CD14-positive monocyte (primary cell): ENCODE measurements at regions not wholly inside any gene's neighbourhood (a gene's known extent, or its start where the extent isn't known, plus 50 kb on each side); places are given as distances from the start of the nearest gene placed in this dataset.

Source experiments
- DNase-seq, 3 donors: peaks; one replicate each; pipeline ENCODE4 v3.0.0-alpha.2; 2011 to 2022
- H2AFZ ChIP-seq: 2 replicates; pipeline ENCODE4 v1.6.0; 2012; ENCODE audit warnings: mild to moderate bottlenecking, low read depth, low read length, inconsistent platforms; ENCODE audit not compliant: insufficient read depth, poor library complexity, severe bottlenecking
- H3K27ac ChIP-seq, 2 donors: 1 replicate in 1 of 2; 2 replicates in 1 of 2; pipeline ENCODE4 v1.5.1; 2012 to 2013; ENCODE audit warnings: low read length in 2 of 2, control low read depth in 1 of 2, inconsistent platforms in 1 of 2, low read depth in 1 of 2, mild to moderate bottlenecking in 1 of 2
- H3K27me3 ChIP-seq, 2 donors: one replicate each; pipeline versions ENCODE4 v1.6.0 to v1.6.1; 2011 to 2013; ENCODE audit warnings: low read length in 2 of 2; ENCODE audit not compliant: control insufficient read depth in 2 of 2, insufficient read depth in 2 of 2
- H3K36me3 ChIP-seq, 2 donors: replicated peaks in 1 of 2; 1 replicate in 1 of 2; 2 replicates in 1 of 2; pipeline versions ENCODE4 v1.5.1 to v1.6.1; 2012 to 2013; ENCODE audit warnings: low read length in 2 of 2, control low read depth in 1 of 2, inconsistent platforms in 1 of 2, mild to moderate bottlenecking in 1 of 2; ENCODE audit not compliant: insufficient read depth in 2 of 2, control insufficient read depth in 1 of 2
- H3K4me1 ChIP-seq, 2 donors: 1 replicate in 1 of 2; 2 replicates in 1 of 2; pipeline versions ENCODE4 v1.5.1 to v1.6.1; 2012 to 2013; ENCODE audit warnings: low read length in 2 of 2, control low read depth in 1 of 2, inconsistent platforms in 1 of 2, mild to moderate bottlenecking in 1 of 2, moderate library complexity in 1 of 2; ENCODE audit not compliant: insufficient read depth in 2 of 2, control insufficient read depth in 1 of 2
- H3K4me2 ChIP-seq: replicated peaks from 2 replicates; pipeline ENCODE3; 2012; ENCODE audit warnings: low read length, moderate library complexity, mild to moderate bottlenecking; ENCODE audit not compliant: poor library complexity, severe bottlenecking; ENCODE audit errors: extremely low read depth
- H3K4me3 ChIP-seq, 3 experiments: fragments of 200-600 bp in 1 of 3; sonication (generic) in 1 of 3; replicated peaks in 1 of 3; 1 replicate in 2 of 3; 2 replicates in 1 of 3; pipeline ENCODE4 v1.5.1; 2011 to 2013; ENCODE audit warnings: low read length in 3 of 3, mild to moderate bottlenecking in 3 of 3, control low read depth in 2 of 3, low read depth in 2 of 3, inconsistent platforms in 1 of 3, moderate library complexity in 1 of 3
- H3K79me2 ChIP-seq: 2 replicates; pipeline ENCODE4 v1.6.0; 2012; ENCODE audit warnings: mild to moderate bottlenecking, control low read depth, inconsistent platforms, low read length, moderate library complexity; ENCODE audit not compliant: insufficient read depth
- H3K9ac ChIP-seq: 2 replicates; pipeline ENCODE4 v1.6.0; 2017; ENCODE audit warnings: low read length, mild to moderate bottlenecking; ENCODE audit not compliant: insufficient read depth, poor library complexity, severe bottlenecking
- H3K9me3 ChIP-seq, 2 donors: replicated peaks in 1 of 2; 1 replicate in 1 of 2; 2 replicates in 1 of 2; pipeline versions ENCODE4 v1.5.1 to v1.6.1; 2012 to 2013; ENCODE audit warnings: low read length in 2 of 2, control low read depth in 1 of 2; ENCODE audit not compliant: control insufficient read depth in 1 of 2, insufficient read depth in 1 of 2
- H4K20me1 ChIP-seq: 2 replicates; pipeline ENCODE4 v1.6.0; 2012; ENCODE audit warnings: mild to moderate bottlenecking, low read length, control low read depth, moderate library complexity; ENCODE audit not compliant: insufficient read depth
- H3K27ac Mint-ChIP-seq, 7 donors: one replicate each; pipeline ENCODE4 v1.8.0; 2020; ENCODE audit warnings: mild to moderate bottlenecking in 7 of 7, mixed read lengths in 7 of 7, moderate library complexity in 6 of 7, inconsistent platforms in 2 of 7
- H3K27me3 Mint-ChIP-seq, 3 donors: one replicate each; pipeline ENCODE4 v1.8.0; 2021 to 2022; ENCODE audit warnings: low read depth in 3 of 3, mild to moderate bottlenecking in 3 of 3, mixed read lengths in 3 of 3, moderate library complexity in 3 of 3, inconsistent platforms in 1 of 3
- H3K36me3 Mint-ChIP-seq, 2 donors: one replicate each; pipeline ENCODE4 v1.8.0; 2020; ENCODE audit warnings: mixed read lengths in 2 of 2, inconsistent platforms in 1 of 2, mild to moderate bottlenecking in 1 of 2
- H3K4me1 Mint-ChIP-seq: one replicate; pipeline ENCODE4 v1.8.0; 2020; ENCODE audit warnings: mild to moderate bottlenecking, mixed read lengths
- H3K4me3 Mint-ChIP-seq, 2 donors: one replicate each; pipeline ENCODE4 v1.8.0; 2020; ENCODE audit warnings: mild to moderate bottlenecking in 2 of 2, mixed read lengths in 2 of 2, moderate library complexity in 1 of 2
- H3K9me3 Mint-ChIP-seq, 7 donors: one replicate each; pipeline ENCODE4 v1.8.0; 2020 to 2022; ENCODE audit warnings: mixed read lengths in 7 of 7, mild to moderate bottlenecking in 6 of 7, moderate library complexity in 6 of 7, inconsistent platforms in 2 of 7
- CTCF ChIP-seq: fragments of 200-600 bp; IDR thresholded peaks from one replicate; pipeline ENCODE4 v1.8.0; 2022; ENCODE audit warnings: antibody characterized with exemption, mild to moderate bottlenecking
- WGBS: methylation state at CpG from one replicate; pipeline ENCODE4 v1.1.5; 2013; ENCODE audit warnings: missing lambda C conversion rate; ENCODE audit not compliant: insufficient coverage; 5-methylcytosine and 5-hydroxymethylcytosine counted together
- intact Hi-C, 2 donors: fragments of 100-400 bp; cut with micrococcal nuclease; formaldehyde crosslinking; loops; one replicate each; pipeline versions ENCODE4 v1.15.0 to v1.15.1; 2023

- peaks cover 0 to 3% (median 2%) of the 10 kb centered on the region in 7 donors for H3K9me3 Mint-ChIP-seq
- no peak overlapping the region for H3K4me2 ChIP-seq
- no peak overlapping the region for H3K4me3 Mint-ChIP-seq
- H3K9me3 ChIP-seq = no peaks in the 10 kb centered on the region
- H4K20me1 ChIP-seq = no peaks in the 10 kb centered on the region
- peaks cover 0 to 2% (median 0%) of the 10 kb centered on the region in 3 donors for H3K27me3 Mint-ChIP-seq
- H3K27ac ChIP-seq = no peak overlapping the region
- no peaks in the 10 kb centered on the region for H3K36me3 ChIP-seq
- H3K4me1 Mint-ChIP-seq = no peaks in the 10 kb centered on the region
- no peak overlapping the region for H3K9ac ChIP-seq
- no peaks in the 10 kb centered on the region for H3K36me3 Mint-ChIP-seq
- H3K4me1 ChIP-seq = no peaks in the 10 kb centered on the region
- intact Hi-C loops = no loop called here
- WGBS = 60% methylated on average over 1 of the region's 3 CpGs
- no peaks in the 10 kb centered on the region for H3K79me2 ChIP-seq
- H3K27ac Mint-ChIP-seq = no peak overlapping the region
- H3K4me3 ChIP-seq = no peak overlapping the region
- DNase-seq = no peak
- H3K27me3 ChIP-seq = no peaks in the 10 kb centered on the region
- no peak overlapping the region for H2AFZ ChIP-seq
- TF ChIP-seq CTCF = no peak
These were observed 82.4 kb upstream of the PDE1C start for GRCh38 chr7:32152576-32152975.

- Histone ChIP-seq H2AFZ (no peak overlapping the region), H3K79me2 (no peaks in the 10 kb centered on the region), H3K27me3 (no peaks in the 10 kb centered on the region), H4K20me1 (no peaks in the 10 kb centered on the region), H3K36me3 (no peaks in the 10 kb centered on the region), H3K4me3 (no peak overlapping the region), H3K4me1 (no peaks in the 10 kb centered on the region), H3K9me3 (no peaks in the 10 kb centered on the region), H3K9ac (no peak overlapping the region), H3K27ac (no peak overlapping the region), H3K4me2 (no peak overlapping the region)
- no CpG with 5 or more reads among the region's 2 CpGs for WGBS
- H3K4me3 Mint-ChIP-seq = no peak overlapping the region
- intact Hi-C loops = no loop called here
- H3K27ac Mint-ChIP-seq = no peak overlapping the region
- peaks cover 0 to 2% (median 2%) of the 10 kb centered on the region in 3 donors for H3K27me3 Mint-ChIP-seq
- DNase-seq = no peak
- H3K4me1 Mint-ChIP-seq = no peaks in the 10 kb centered on the region
- H3K36me3 Mint-ChIP-seq = no peaks in the 10 kb centered on the region
- H3K9me3 Mint-ChIP-seq = peaks cover 0 to 5% (median 2%) of the 10 kb centered on the region in 7 donors
- no peak for TF ChIP-seq CTCF
These were observed 80.4 kb upstream of the PDE1C start for GRCh38 chr7:32150589-32150988.
